ENCODE measurements at regions not wholly inside any gene's neighbourhood (a gene's known extent, or its start where the extent isn't known, plus 50 kb on each side); places are given as distances from the start of the nearest gene placed in this dataset.
A peak's percentile ranks its signal among the peaks of the same experiment; 100 is the strongest.

DNA sequence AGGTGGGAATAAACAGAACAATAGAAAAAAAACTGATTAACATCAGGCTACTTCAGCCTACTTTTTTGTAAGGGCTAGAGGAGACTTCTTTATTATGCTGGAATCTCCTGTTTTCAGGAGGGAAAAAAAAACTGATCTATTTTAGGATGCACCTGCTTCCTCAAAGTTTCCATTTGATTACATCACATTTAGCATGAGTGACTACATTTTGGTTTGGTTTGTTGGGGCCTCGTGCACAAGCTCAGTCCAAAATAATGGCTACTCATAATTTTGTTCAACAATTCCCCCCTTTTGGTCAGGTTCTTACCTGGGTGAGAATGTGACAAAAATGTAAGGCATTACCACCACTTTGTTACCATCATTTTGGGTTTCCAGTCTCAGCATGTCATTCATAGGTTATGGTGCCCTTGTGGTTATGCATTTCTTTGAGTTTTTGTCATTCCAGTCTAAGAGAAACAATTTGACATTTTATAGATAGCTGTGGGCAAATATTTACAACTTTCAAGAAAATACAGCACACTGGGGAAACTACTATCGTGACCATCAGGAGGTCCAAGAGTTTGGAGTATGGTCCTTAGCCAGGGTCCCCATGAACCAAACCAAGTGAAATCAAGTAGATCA lies 93.6 kb upstream of the ATP11B start:
- H3K4me3 Mint-ChIP-seq, result no peak overlapping the region
- H3K27me3 Mint-ChIP-seq, result peaks cover 6 to 8% of the 10 kb centered on the region in 2 donors
- H3K9me3 Mint-ChIP-seq, result no peaks in the 10 kb centered on the region
- no peak for DNase-seq
- no peaks in the 10 kb centered on the region for H3K4me1 Mint-ChIP-seq
- ATAC-seq (replicated peaks), result no peak
- H3K36me3 Mint-ChIP-seq, result no peaks in the 10 kb centered on the region
- H3K27ac Mint-ChIP-seq, result no peak overlapping the region

GRCh38 chr3:182702216-182702615 lies 91.1 kb upstream of the ATP11B start:
- no peak overlapping the region for H3K27ac Mint-ChIP-seq
- H3K4me1 Mint-ChIP-seq, result no peaks in the 10 kb centered on the region
- no peaks in the 10 kb centered on the region for H3K9me3 Mint-ChIP-seq
- H3K27me3 Mint-ChIP-seq, result peaks cover 11 to 20% of the 10 kb centered on the region in 2 donors
- DNase-seq (no peak), ATAC-seq (replicated peaks) (no peak)
- H3K4me3 Mint-ChIP-seq, result no peak overlapping the region
- no peaks in the 10 kb centered on the region for H3K36me3 Mint-ChIP-seq

DNA sequence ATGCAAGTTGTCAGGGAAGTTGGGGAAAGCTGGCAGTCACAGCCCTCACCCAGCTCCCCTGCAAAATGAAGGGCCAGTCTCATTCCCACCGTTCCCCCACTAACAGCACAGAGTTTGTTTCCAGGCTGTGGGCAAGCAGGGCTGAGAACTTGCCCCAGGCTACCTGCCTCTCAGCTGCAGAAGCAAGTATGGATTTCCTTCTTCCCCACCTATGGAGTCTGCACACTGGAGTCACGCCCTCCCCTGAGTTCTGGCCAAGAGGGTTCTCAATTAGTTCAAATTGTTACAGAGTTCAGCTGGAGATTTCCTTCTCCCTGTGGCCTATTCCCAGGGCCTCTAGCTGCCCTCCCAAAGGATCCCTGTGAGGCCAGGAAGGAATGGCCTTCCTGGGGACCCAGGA lies 90.1 kb upstream of the ATP11B start:
- H3K27me3 Mint-ChIP-seq, result peaks cover 11 to 20% of the 10 kb centered on the region in 2 donors
- no peak overlapping the region for H3K4me3 Mint-ChIP-seq
- H3K36me3 Mint-ChIP-seq, result no peaks in the 10 kb centered on the region
- no peak for DNase-seq
- H3K27ac Mint-ChIP-seq, result no peak overlapping the region
- H3K4me1 Mint-ChIP-seq, result no peaks in the 10 kb centered on the region
- no peaks in the 10 kb centered on the region for H3K9me3 Mint-ChIP-seq
- no peak for ATAC-seq (replicated peaks)

- Mint-ChIP-seq H3K9me3 (no peaks in the 10 kb centered on the region), H3K4me1 (no peaks in the 10 kb centered on the region), H3K27ac (no peak overlapping the region), H3K27me3 (peaks cover 11 to 20% of the 10 kb centered on the region in 2 donors), H3K4me3 (no peak overlapping the region), H3K36me3 (no peaks in the 10 kb centered on the region)
- no peak for DNase-seq
- no peak for ATAC-seq (replicated peaks)
These were observed 88.4 kb upstream of the ATP11B start for GRCh38 chr3:182704926-182705325.

DNA sequence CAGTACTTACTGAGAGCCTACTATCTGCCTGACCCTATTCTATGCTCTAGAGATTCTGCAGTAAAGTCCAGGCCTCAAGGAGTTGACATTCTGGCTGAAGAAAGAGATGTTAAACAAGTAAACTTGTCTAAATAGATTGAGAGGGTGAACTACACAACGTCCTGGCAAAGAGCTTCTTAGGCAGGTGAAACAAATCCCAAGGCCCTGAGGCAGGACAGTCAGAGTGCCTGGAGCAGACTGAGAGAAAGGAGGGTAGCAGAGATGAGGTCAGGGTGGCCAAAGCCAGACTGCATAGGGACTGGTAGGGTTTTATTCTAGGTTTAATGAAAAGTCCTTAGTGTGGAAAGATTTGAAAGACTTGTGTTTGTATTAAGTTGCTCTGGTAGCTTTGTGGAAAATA lies 84.5 kb upstream of the ATP11B start:
- H3K9me3 Mint-ChIP-seq, result no peaks in the 10 kb centered on the region
- no peaks in the 10 kb centered on the region for H3K36me3 Mint-ChIP-seq
- no peak overlapping the region for H3K27ac Mint-ChIP-seq
- peaks cover 3% of the 10 kb centered on the region in 2 donors for H3K4me1 Mint-ChIP-seq
- H3K27me3 Mint-ChIP-seq, result peaks cover 6 to 17% of the 10 kb centered on the region in 2 donors
- no peak overlapping the region for H3K4me3 Mint-ChIP-seq
- ATAC-seq (replicated peaks) (no peak), DNase-seq (no peak)

GRCh38 chr3:182709306-182709705 lies 84.0 kb upstream of the ATP11B start:
- Mint-ChIP-seq H3K36me3 (no peaks in the 10 kb centered on the region), H3K4me1 (peaks cover 3 to 8% of the 10 kb centered on the region in 2 donors), H3K27ac (no peak overlapping the region), H3K9me3 (no peaks in the 10 kb centered on the region), H3K4me3 (no peak overlapping the region), H3K27me3 (peaks cover 5 to 17% of the 10 kb centered on the region in 2 donors)
- ATAC-seq (replicated peaks) (no peak), DNase-seq (no peak)

DNA sequence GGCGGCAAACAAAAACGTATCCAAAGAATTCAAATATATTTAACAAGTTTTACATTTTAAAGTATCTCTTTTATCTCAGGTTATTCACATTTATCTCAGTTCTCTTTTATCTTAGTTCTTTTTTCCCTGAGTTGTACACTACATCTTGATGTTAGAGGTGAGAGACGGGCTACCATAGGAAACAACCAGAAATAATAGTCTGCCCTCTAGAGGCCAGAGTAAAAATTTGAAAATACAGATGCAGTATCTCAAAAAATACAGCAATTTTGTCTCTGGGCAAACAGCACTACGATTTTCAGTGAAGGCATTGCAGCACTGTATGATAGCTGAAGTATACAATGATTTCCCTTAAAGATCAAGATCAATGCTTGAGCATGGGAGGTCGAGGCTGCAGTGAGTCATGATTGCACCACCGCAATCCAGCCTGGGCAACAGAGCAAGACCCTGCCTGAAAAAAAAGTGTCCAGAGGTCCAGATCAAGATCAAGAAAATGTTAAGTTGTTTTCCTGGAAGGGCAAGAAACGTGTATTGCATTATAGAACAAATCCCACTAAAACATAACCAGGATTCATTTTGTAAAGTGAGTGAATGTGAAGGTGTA lies 82.6 kb upstream of the ATP11B start:
- peaks cover 5 to 12% of the 10 kb centered on the region in 2 donors for H3K4me1 Mint-ChIP-seq
- peaks cover 0 to 11% of the 10 kb centered on the region in 2 donors for H3K27me3 Mint-ChIP-seq
- no peaks in the 10 kb centered on the region for H3K9me3 Mint-ChIP-seq
- no peak overlapping the region for H3K4me3 Mint-ChIP-seq
- H3K36me3 Mint-ChIP-seq, result no peaks in the 10 kb centered on the region
- no peak for DNase-seq
- H3K27ac Mint-ChIP-seq, result no peak overlapping the region
- ATAC-seq (replicated peaks), result peak; percentile 67 to 80

DNA sequence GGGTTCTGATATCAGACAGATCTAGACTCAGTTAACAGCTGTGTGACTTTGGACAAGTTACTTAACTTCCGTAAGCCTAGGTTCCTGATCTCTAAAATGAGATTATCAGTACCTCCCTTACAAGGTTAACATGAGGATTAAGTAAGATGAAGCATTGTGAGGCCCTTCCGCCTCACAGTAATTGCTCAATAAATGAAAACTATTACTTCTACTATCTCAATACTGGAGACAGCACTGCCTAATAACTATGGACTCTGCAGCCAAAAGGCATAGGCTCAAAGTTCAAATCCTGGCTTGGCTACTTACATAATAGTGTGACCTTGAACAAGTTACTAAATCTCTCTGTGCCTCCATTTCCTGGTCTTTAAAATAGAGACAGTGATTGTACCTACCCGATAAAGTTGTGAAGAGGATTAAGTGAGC lies 82.0 kb upstream of the ATP11B start:
- no peak overlapping the region for H3K27ac Mint-ChIP-seq
- no peak for DNase-seq
- no peak for ATAC-seq (replicated peaks)
- no peaks in the 10 kb centered on the region for H3K36me3 Mint-ChIP-seq
- no peaks in the 10 kb centered on the region for H3K9me3 Mint-ChIP-seq
- H3K4me1 Mint-ChIP-seq, result peaks cover 8 to 17% of the 10 kb centered on the region in 2 donors
- no peak overlapping the region for H3K4me3 Mint-ChIP-seq
- H3K27me3 Mint-ChIP-seq, result peaks cover 0 to 11% of the 10 kb centered on the region in 2 donors

DNA sequence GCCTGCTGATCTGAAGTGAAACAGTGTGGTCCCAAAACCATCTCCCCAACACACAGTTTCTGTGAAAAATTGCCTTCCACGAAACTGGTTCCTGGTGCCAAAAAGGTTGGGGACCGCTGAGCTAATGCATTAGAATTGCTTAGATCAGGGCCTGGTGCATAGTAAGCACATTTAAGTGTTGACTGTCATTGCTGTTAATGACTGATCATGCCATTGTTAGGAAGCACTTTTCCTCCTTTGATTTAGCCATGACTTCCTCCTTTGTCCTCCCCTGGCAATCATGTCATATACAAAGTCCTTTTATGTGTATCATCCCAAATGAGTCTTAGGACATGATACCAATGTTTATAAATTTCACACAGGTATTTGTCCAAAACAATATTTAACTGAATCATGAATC lies 81.5 kb upstream of the ATP11B start:
- ATAC-seq (replicated peaks) (no peak), DNase-seq (no peak)
- H3K4me3 Mint-ChIP-seq, result no peak overlapping the region
- no peaks in the 10 kb centered on the region for H3K9me3 Mint-ChIP-seq
- no peak overlapping the region for H3K27ac Mint-ChIP-seq
- no peaks in the 10 kb centered on the region for H3K36me3 Mint-ChIP-seq
- peaks cover 10 to 21% of the 10 kb centered on the region in 2 donors for H3K4me1 Mint-ChIP-seq
- peaks cover 0 to 8% of the 10 kb centered on the region in 2 donors for H3K27me3 Mint-ChIP-seq

DNA sequence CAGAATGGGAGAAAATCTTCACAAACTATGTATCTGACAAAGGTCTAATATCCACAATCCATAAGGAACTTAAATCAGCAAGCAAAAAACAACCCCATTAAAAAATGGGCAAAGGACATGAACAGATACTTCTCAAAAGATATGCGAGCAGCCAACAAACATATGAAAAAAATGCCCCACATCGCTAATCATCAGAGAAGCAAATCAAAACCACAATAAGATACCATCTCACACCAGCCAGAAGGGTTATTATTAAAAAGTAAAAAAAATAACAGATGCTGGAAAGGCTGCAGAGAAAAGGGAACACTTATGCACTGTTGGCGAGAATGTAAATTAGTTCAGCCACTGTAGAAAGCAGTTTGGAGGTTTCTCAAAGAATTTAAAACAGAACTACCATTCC lies 80.2 kb upstream of the ATP11B start:
- Mint-ChIP-seq H3K36me3 (no peaks in the 10 kb centered on the region), H3K9me3 (no peaks in the 10 kb centered on the region), H3K27ac (no peak overlapping the region), H3K4me1 (peaks cover 10 to 21% of the 10 kb centered on the region in 2 donors), H3K4me3 (no peak overlapping the region), H3K27me3 (peaks cover 0 to 5% of the 10 kb centered on the region in 2 donors)
- no peak for DNase-seq
- ATAC-seq (replicated peaks), result no peak

GRCh38 chr3:182713743-182714517 lies 79.4 kb upstream of the ATP11B start:
- peak; percentile 56 to 65 for ATAC-seq (replicated peaks)
- no peaks in the 10 kb centered on the region for H3K9me3 Mint-ChIP-seq
- no peaks in the 10 kb centered on the region for H3K36me3 Mint-ChIP-seq
- H3K27me3 Mint-ChIP-seq, result peaks cover 0 to 5% of the 10 kb centered on the region in 2 donors
- no peak overlapping the region for H3K4me3 Mint-ChIP-seq
- no peak overlapping the region for H3K27ac Mint-ChIP-seq
- DNase-seq, result no peak
- peaks cover 10 to 21% of the 10 kb centered on the region in 2 donors for H3K4me1 Mint-ChIP-seq

DNA sequence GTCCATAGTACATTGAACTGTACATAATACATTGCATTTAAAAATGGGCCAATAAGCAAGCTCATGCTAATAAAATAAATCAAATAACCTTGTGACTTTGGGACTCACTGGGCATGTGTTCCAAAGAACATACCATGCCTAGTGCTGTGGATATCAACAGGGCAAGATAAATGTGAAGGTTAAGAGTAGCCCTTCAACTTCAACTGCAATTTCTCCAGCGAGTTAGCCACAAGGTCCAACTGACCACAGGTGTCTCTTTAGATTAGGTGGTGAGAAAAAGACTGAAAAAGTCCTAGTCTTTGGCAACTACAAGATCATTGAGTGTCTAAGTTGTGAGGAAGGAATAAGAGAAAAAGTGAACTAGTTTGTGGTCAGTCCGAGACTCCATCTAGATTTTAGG lies 78.3 kb upstream of the ATP11B start:
- H3K4me1 Mint-ChIP-seq, result peaks cover 10 to 21% of the 10 kb centered on the region in 2 donors
- no peaks in the 10 kb centered on the region for H3K36me3 Mint-ChIP-seq
- ATAC-seq (replicated peaks), result no peak
- H3K27ac Mint-ChIP-seq, result no peak overlapping the region
- peaks cover 0 to 5% of the 10 kb centered on the region in 2 donors for H3K27me3 Mint-ChIP-seq
- H3K9me3 Mint-ChIP-seq, result no peaks in the 10 kb centered on the region
- DNase-seq, result no peak
- H3K4me3 Mint-ChIP-seq, result no peak overlapping the region

DNA sequence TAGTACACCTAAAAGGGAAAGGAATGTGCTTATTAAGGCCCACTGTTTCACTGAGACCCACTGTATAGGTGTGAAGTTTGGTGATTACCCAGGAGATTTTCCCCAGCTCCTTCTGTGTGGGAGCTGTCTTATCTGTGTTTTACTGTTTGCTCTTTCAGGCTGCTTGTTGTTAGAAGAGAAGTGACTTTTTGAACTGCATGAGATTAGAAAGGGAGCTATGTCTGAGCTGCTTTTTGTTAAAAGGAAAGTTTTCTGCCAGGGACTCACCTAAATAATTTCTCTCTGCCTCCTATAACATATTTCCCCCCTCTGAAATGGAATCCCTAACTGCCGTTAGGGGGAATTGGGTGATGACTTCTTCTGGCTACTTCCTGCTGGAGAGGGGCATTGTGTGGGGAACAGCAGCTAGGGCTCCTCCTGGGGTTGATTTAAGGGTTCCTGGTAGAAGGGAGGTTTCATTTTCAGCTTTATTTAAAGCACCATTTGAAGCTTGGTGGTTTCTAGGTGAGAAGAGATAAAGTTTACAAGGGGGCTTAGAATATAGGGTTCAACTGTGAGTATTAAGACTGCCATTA lies 77.1 kb upstream of the ATP11B start:
- Mint-ChIP-seq H3K9me3 (no peaks in the 10 kb centered on the region), H3K27me3 (peaks cover 0 to 5% of the 10 kb centered on the region in 2 donors), H3K4me1 (peaks cover 7 to 21% of the 10 kb centered on the region in 2 donors), H3K4me3 (no peak overlapping the region), H3K36me3 (no peaks in the 10 kb centered on the region), H3K27ac (peak overlapping the region; percentile 74)
- ATAC-seq (replicated peaks) (no peak), DNase-seq (no peak)

DNA sequence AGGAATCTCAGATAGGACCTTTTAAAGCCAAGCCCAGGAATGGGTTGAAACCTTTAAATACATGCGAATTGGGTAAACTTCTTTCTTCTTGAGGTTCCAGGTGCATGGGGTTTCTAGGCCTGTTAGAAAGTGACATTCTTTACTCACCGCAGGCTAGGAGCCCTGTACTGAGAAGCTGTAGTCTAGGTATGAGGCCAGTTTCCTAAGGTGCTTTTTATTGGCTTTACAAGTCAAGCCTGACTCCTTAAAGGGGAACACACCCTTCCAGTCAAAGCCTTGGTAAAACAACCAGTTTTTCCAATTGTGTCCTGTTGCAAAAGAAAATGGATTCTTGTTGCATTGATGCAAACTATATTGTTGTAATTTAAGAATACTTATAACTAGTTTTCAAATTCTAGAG lies 76.1 kb upstream of the ATP11B start:
- no peak overlapping the region for H3K4me3 Mint-ChIP-seq
- peaks cover 0 to under 1% of the 10 kb centered on the region in 2 donors for H3K27me3 Mint-ChIP-seq
- DNase-seq (no peak), ATAC-seq (replicated peaks) (peak; percentile 62 to 80)
- no peak overlapping the region for H3K27ac Mint-ChIP-seq
- H3K9me3 Mint-ChIP-seq, result no peaks in the 10 kb centered on the region
- H3K36me3 Mint-ChIP-seq, result no peaks in the 10 kb centered on the region
- H3K4me1 Mint-ChIP-seq, result peaks cover 7 to 21% of the 10 kb centered on the region in 2 donors
